Stimulated activated naive CD4-positive, alpha-beta T cell treated with Interleukin-2 at 50 U/mL for 16 hours (primary cell): ENCODE measurements at regions not wholly inside any gene's neighbourhood (a gene's known extent, or its start where the extent isn't known, plus 50 kb on each side); places are given as distances from the start of the nearest gene placed in this dataset.
A peak's percentile ranks its signal among the peaks of the same experiment; 100 is the strongest.
"Not testable (repeated sequence)": the region's sequence is repeated elsewhere in the genome, so short reads cannot be mapped to it uniquely, and the experiment has no call there.

Source experiments
- DNase-seq: peaks from one replicate; lab custom pipeline; 2025; lab: John Stamatoyannopoulos, UW

GRCh38 chr6:134634966-134635365 lies 314.9 kb downstream of the ALDH8A1 start:
- DNase-seq = no peak

- DNase-seq = no peak
These were observed 315.4 kb downstream of the ALDH8A1 start for GRCh38 chr6:134634466-134634865.

GRCh38 chr6:134632982-134633940 lies 315.3 kb upstream of the SGK1 start:
- DNase-seq = peak; percentile 12

GRCh38 chr6:134632024-134632423 lies 314.1 kb upstream of the SGK1 start:
- DNase-seq = no peak

- no peak for DNase-seq
These were observed 313.5 kb upstream of the SGK1 start for GRCh38 chr6:134631398-134631924.

GRCh38 chr6:134630508-134631121 lies 312.7 kb upstream of the SGK1 start:
- DNase-seq = no peak

GRCh38 chr6:134628154-134628553 lies 310.2 kb upstream of the SGK1 start:
- no peak for DNase-seq

- no peak for DNase-seq
These were observed 309.8 kb upstream of the SGK1 start for GRCh38 chr6:134627707-134628106.

GRCh38 chr6:134626589-134626988 lies 308.7 kb upstream of the SGK1 start:
- DNase-seq = no peak

- no peak for DNase-seq
These were observed 308.2 kb upstream of the SGK1 start for GRCh38 chr6:134626086-134626485.

- no peak for DNase-seq
These were observed 306.9 kb upstream of the SGK1 start for GRCh38 chr6:134624781-134625180.

GRCh38 chr6:134623401-134623800 lies 305.5 kb upstream of the SGK1 start:
- DNase-seq = no peak

- DNase-seq = no peak
These were observed 304.7 kb upstream of the SGK1 start for GRCh38 chr6:134622382-134623173.

GRCh38 chr6:134621858-134622257 lies 303.9 kb upstream of the SGK1 start:
- DNase-seq = no peak

GRCh38 chr6:134619789-134620188 lies 301.9 kb upstream of the SGK1 start:
- DNase-seq = no peak

GRCh38 chr6:134619077-134619476 lies 301.2 kb upstream of the SGK1 start:
- no peak for DNase-seq

GRCh38 chr6:134614606-134615485 lies 296.9 kb upstream of the SGK1 start:
- DNase-seq = no peak

GRCh38 chr6:134612128-134612527 lies 294.2 kb upstream of the SGK1 start:
- DNase-seq = not testable (repeated sequence)

GRCh38 chr6:134610411-134610810 lies 292.5 kb upstream of the SGK1 start:
- DNase-seq = no peak

- no peak for DNase-seq
These were observed 291.9 kb upstream of the SGK1 start for GRCh38 chr6:134609716-134610261.

GRCh38 chr6:134607411-134607810 lies 289.5 kb upstream of the SGK1 start:
- DNase-seq = no peak
